Adrenal gland (tissue), 5 donors: ENCODE measurements at regions not wholly inside any gene's neighbourhood (a gene's known extent, or its start where the extent isn't known, plus 50 kb on each side); places are given as distances from the start of the nearest gene placed in this dataset.

Experiments
- CTCF ChIP-seq, 6 experiments: fragments of 450-650 bp in 4 of 6; fragments of 200-600 bp in 2 of 6; sonication (generic) in 1 of 6; IDR thresholded peaks; 1 replicate in 5 of 6; 2 replicates in 1 of 6; pipeline versions ENCODE4 v1.5.1 to v1.8.0; 2016 to 2021; ENCODE audit warnings: antibody characterized with exemption in 6 of 6, mild to moderate bottlenecking in 2 of 6, moderate library complexity in 1 of 6
- POLR2A ChIP-seq, 2 donors: fragments of 450-650 bp; IDR thresholded peaks; one replicate each; pipeline ENCODE4 v1.6.1; 2017; ENCODE audit warnings: antibody characterized with exemption in 2 of 2, mild to moderate bottlenecking in 2 of 2, moderate library complexity in 1 of 2
- donor health status: DM: no; HTN: no; CAD: no.

- TF ChIP-seq CTCF (IDR thresholded peaks at IDR 0.05) (no peak), POLR2A (IDR thresholded peaks at IDR 0.05) (no peak)
These were observed 1115.0 kb downstream of the VRK1 start for GRCh38 chr14:97912217-97912616.
